ENCODE measurements at regions not wholly inside any gene's neighbourhood (a gene's known extent, or its start where the extent isn't known, plus 50 kb on each side); places are given as distances from the start of the nearest gene placed in this dataset.

DNA sequence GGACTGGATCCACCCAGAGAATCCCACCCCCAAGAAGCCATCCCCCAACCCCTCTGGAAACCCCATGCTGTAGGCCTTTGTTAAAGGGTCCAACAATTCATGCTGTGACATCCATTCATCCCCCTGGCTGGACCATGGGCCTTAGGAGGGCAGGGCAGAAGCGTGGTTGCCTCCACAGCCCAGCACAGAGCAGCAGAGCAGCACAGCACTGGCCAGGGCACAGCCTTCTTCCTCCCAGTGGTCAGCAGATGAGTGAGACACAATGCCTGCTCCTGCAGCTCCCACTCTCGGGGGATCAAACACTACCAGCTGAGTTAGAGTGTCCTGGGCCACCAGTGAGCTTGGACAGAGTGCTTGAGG is 84.5 kb upstream of the LINC01488 start:
- no peak overlapping the region for H2BK12ac ChIP-seq (ENCODE audit: insufficient read length, low read depth, low read length)
- no peaks in the 10 kb centered on the region for H3K79me2 ChIP-seq (ENCODE audit: insufficient read depth, low read length)
- no peak overlapping the region for H3K4me2 ChIP-seq (ENCODE audit: insufficient read depth, insufficient read length, low read length)
- no peak overlapping the region for H3K4ac ChIP-seq (ENCODE audit: low read depth, low read length)
- H3K9me3 ChIP-seq (ENCODE audit: control insufficient read depth, low read depth, low read length), result peaks cover 5% of the 10 kb centered on the region
- Mint-ChIP-seq H3K27ac (no peak overlapping the region), H3K9me3 (peaks cover 20% of the 10 kb centered on the region in 2 experiments), H3K4me1 (peaks cover 2 to 12% of the 10 kb centered on the region in 2 experiments; a peak in 3 of 4 replicates), H3K27me3 (ENCODE audit: low read depth) (peaks cover 4% of the 10 kb centered on the region), H3K4me3 (no peak overlapping the region), H3K36me3 (ENCODE audit: insufficient read depth in 1 of 3, low read depth in 3 of 3) (peaks cover 2 to 15% (median 7%) of the 10 kb centered on the region in 3 experiments; a peak in 6 of 7 replicates)
- no peak for DNase-seq
- no peak overlapping the region for H3K56ac ChIP-seq (ENCODE audit: insufficient read length, low read depth, low read length)
- TF ChIP-seq, protein P1, sequence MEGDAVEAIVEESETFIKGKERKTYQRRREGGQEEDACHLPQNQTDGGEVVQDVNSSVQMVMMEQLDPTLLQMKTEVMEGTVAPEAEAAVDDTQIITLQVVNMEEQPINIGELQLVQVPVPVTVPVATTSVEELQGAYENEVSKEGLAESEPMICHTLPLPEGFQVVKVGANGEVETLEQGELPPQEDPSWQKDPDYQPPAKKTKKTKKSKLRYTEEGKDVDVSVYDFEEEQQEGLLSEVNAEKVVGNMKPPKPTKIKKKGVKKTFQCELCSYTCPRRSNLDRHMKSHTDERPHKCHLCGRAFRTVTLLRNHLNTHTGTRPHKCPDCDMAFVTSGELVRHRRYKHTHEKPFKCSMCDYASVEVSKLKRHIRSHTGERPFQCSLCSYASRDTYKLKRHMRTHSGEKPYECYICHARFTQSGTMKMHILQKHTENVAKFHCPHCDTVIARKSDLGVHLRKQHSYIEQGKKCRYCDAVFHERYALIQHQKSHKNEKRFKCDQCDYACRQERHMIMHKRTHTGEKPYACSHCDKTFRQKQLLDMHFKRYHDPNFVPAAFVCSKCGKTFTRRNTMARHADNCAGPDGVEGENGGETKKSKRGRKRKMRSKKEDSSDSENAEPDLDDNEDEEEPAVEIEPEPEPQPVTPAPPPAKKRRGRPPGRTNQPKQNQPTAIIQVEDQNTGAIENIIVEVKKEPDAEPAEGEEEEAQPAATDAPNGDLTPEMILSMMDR (conservative IDR thresholded peaks at IDR 0.05), result no peak
- H2BK20ac ChIP-seq (ENCODE audit: low read depth, low read length, poor library complexity, severe bottlenecking), result no peak overlapping the region
- H2BK120ac ChIP-seq (ENCODE audit: low read depth, low read length, poor library complexity, severe bottlenecking), result no peak overlapping the region
- no peak overlapping the region for H4K5ac ChIP-seq (ENCODE audit: insufficient read length, low read depth, low read length)
- no CpG with 5 or more reads among the region's 2 CpGs for WGBS (ENCODE audit: extremely low coverage, insufficient read length, low lambda C conversion rate)
- H3K27ac ChIP-seq (ENCODE audit: insufficient read length, low read depth, low read length), result no peak overlapping the region
- no peak overlapping the region for H3T11ph ChIP-seq (ENCODE audit: low read length)
- no peak overlapping the region for H2AK5ac ChIP-seq (ENCODE audit: insufficient read length, low read length)
- H3K14ac ChIP-seq (ENCODE audit: insufficient read depth, low read length), result no peak overlapping the region
- no peaks in the 10 kb centered on the region for H3K23me2 ChIP-seq (ENCODE audit: insufficient read length, low read depth, low read length, poor library complexity, severe bottlenecking)
- H2BK15ac ChIP-seq (ENCODE audit: low read depth, low read length), result no peak overlapping the region
- no peak overlapping the region for H2AFZ ChIP-seq (ENCODE audit: low read length)
- no peaks in the 10 kb centered on the region for H3K4me1 ChIP-seq (ENCODE audit: insufficient read depth, low read length)
- no peak overlapping the region for H3K9ac ChIP-seq (ENCODE audit: extremely low read depth, insufficient read length, low read length)
- H4K20me1 ChIP-seq (ENCODE audit: control insufficient read depth, insufficient read depth, insufficient read length), result no peaks in the 10 kb centered on the region
- no peaks in the 10 kb centered on the region for H3K79me1 ChIP-seq (ENCODE audit: insufficient read depth, low read depth, low read length, poor library complexity, severe bottlenecking)
- no peak overlapping the region for H3K23ac ChIP-seq (ENCODE audit: insufficient read length, low read depth, low read length)
- no peak overlapping the region for H2BK5ac ChIP-seq (ENCODE audit: insufficient read length, low read length)
- no peaks in the 10 kb centered on the region for H3K27me3 ChIP-seq (ENCODE audit: insufficient read depth, low read length)
- no peak overlapping the region for H4K91ac ChIP-seq (ENCODE audit: insufficient read length, low read depth, low read length)
- H4K8ac ChIP-seq (replicated peaks; ENCODE audit: insufficient read length, low read depth, low read length), result no peak overlapping the region
- no peak overlapping the region for H3K18ac ChIP-seq (ENCODE audit: insufficient read length, low read depth, low read length)

Measured in H9 (cell line).